CD4-positive, alpha-beta T cell (primary cell): ENCODE measurements at regions not wholly inside any gene's neighbourhood (a gene's known extent, or its start where the extent isn't known, plus 50 kb on each side); places are given as distances from the start of the nearest gene placed in this dataset.

Source experiments
- ATAC-seq: fragments of 200-7000 bp; cut with Tn5 transposase; one replicate; pipeline ENCODE4 v1.10.0; 2022; ENCODE audit warnings: mild to moderate bottlenecking; ENCODE audit not compliant: poor library complexity
- CTCF ChIA-PET: fragments of 350-600 bp; sonication (Branson Sonifier 250); formaldehyde crosslinking; loops from one replicate; lab custom pipeline; 2021; ENCODE audit warnings: antibody characterized with exemption, inconsistent platforms; lab: Charles Lee
- POLR2A ChIA-PET: fragments of 350-600 bp; sonication (Branson Sonifier 250); formaldehyde crosslinking; loops from one replicate; lab custom pipeline; 2021; ENCODE audit warnings: antibody characterized with exemption, inconsistent platforms; lab: Charles Lee
- DNase-seq, 14 experiments: peaks; one replicate each; pipeline ENCODE4 v3.0.0-alpha.2; 2013 to 2020; ENCODE audit warnings: mixed read lengths in 2 of 14
- H3K27ac ChIP-seq, 2 donors: one replicate each; pipeline versions ENCODE4 v1.5.1 to v1.7.0; 2013; ENCODE audit warnings: low read length in 2 of 2, low read depth in 1 of 2, mild to moderate bottlenecking in 1 of 2
- H3K27me3 ChIP-seq, 2 experiments: 1 replicate in 1 of 2; 2 replicates in 1 of 2; pipeline versions ENCODE4 v1.6.1 to v1.7.0; 2013; ENCODE audit warnings: low read length in 2 of 2, control low read depth in 1 of 2, mild to moderate bottlenecking in 1 of 2, moderate library complexity in 1 of 2; ENCODE audit not compliant: insufficient read depth in 2 of 2, control insufficient read depth in 1 of 2
- H3K36me3 ChIP-seq: one replicate; pipeline ENCODE4 v1.6.1; 2013; ENCODE audit warnings: low read length, control low read depth; ENCODE audit not compliant: insufficient read depth
- H3K4me1 ChIP-seq: one replicate; pipeline ENCODE4 v1.6.1; 2013; ENCODE audit warnings: low read length, control low read depth; ENCODE audit not compliant: insufficient read depth
- H3K4me3 ChIP-seq: one replicate; pipeline ENCODE4 v1.5.1; 2013; ENCODE audit warnings: mild to moderate bottlenecking, low read length, moderate library complexity
- H3K9me3 ChIP-seq, 2 experiments: 1 replicate in 1 of 2; 2 replicates in 1 of 2; pipeline versions ENCODE4 v1.6.1 to v1.7.0; 2013; ENCODE audit warnings: low read length in 2 of 2, mild to moderate bottlenecking in 2 of 2, control low read depth in 1 of 2, moderate library complexity in 1 of 2; ENCODE audit not compliant: control insufficient read depth in 1 of 2, insufficient read depth in 1 of 2
- H3K27ac Mint-ChIP-seq: one replicate; pipeline ENCODE4 v1.8.0; 2020; ENCODE audit warnings: mixed read lengths
- H3K27me3 Mint-ChIP-seq: one replicate; pipeline ENCODE4 v1.8.0; 2021; ENCODE audit warnings: mixed read lengths
- H3K36me3 Mint-ChIP-seq: one replicate; pipeline ENCODE4 v1.8.0; 2021; ENCODE audit warnings: low read depth, mixed read lengths
- H3K4me1 Mint-ChIP-seq: one replicate; pipeline ENCODE4 v1.8.0; 2021; ENCODE audit warnings: low read depth, mixed read lengths
- H3K4me3 Mint-ChIP-seq: one replicate; pipeline ENCODE4 v1.8.0; 2020; ENCODE audit warnings: mild to moderate bottlenecking, mixed read lengths
- H3K9me3 Mint-ChIP-seq: one replicate; pipeline ENCODE4 v1.8.0; 2020; ENCODE audit warnings: mixed read lengths
- intact Hi-C, 2 experiments: fragments of 100-400 bp; cut with DNase I in 1 of 2; cut with micrococcal nuclease in 1 of 2; formaldehyde crosslinking; loops; one replicate each; pipeline versions ENCODE4 v1.15.1 to v1.9.0; 2023 to 2025; cut with DNase I, micrococcal nuclease
- TF ChIP-seq, protein P1 (sequence below): fragments of 200-600 bp; IDR thresholded peaks from one replicate; pipeline ENCODE4 v1.8.0; 2022; ENCODE audit warnings: antibody characterized with exemption, mild to moderate bottlenecking

DNA sequence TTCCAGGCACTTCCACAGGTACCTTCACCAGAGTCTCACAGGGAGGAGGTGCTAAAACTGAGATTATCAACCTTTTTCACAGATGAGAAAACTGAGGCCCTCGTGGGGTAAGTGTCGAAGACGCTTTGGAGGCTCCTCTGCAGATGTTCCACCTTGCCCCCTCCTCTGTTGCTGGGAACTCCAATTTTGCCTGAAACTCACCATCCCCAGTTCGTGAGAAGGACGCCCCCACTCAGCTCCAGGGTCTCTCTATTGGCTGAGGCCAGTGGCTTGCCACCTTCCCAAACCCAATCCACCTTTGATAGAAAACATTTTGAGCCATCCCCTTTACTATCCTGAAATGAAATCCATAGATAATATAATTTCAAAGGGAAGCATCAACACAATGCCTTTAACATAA lies 109.1 kb downstream of the CYP26B1 start:
- Mint-ChIP-seq H3K27me3 (peaks cover 12% of the 10 kb centered on the region), H3K36me3 (no peaks in the 10 kb centered on the region), H3K9me3 (peaks cover 1% of the 10 kb centered on the region), H3K4me1 (no peaks in the 10 kb centered on the region), H3K4me3 (no peak overlapping the region), H3K27ac (no peak overlapping the region)
- intact Hi-C loops: no loop called here
- no peaks in the 10 kb centered on the region for H3K27me3 ChIP-seq
- no peaks in the 10 kb centered on the region for H3K4me1 ChIP-seq
- POLR2A ChIA-PET: no interaction called here
- TF ChIP-seq, protein P1, sequence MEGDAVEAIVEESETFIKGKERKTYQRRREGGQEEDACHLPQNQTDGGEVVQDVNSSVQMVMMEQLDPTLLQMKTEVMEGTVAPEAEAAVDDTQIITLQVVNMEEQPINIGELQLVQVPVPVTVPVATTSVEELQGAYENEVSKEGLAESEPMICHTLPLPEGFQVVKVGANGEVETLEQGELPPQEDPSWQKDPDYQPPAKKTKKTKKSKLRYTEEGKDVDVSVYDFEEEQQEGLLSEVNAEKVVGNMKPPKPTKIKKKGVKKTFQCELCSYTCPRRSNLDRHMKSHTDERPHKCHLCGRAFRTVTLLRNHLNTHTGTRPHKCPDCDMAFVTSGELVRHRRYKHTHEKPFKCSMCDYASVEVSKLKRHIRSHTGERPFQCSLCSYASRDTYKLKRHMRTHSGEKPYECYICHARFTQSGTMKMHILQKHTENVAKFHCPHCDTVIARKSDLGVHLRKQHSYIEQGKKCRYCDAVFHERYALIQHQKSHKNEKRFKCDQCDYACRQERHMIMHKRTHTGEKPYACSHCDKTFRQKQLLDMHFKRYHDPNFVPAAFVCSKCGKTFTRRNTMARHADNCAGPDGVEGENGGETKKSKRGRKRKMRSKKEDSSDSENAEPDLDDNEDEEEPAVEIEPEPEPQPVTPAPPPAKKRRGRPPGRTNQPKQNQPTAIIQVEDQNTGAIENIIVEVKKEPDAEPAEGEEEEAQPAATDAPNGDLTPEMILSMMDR: no peak
- no peak for DNase-seq
- no peak overlapping the region for H3K27ac ChIP-seq
- H3K9me3 ChIP-seq: peaks cover 0 to 17% of the 10 kb centered on the region in 2 experiments
- H3K4me3 ChIP-seq: no peak overlapping the region
- CTCF ChIA-PET: no interaction called here
- ATAC-seq: no peak
- no peaks in the 10 kb centered on the region for H3K36me3 ChIP-seq

DNA sequence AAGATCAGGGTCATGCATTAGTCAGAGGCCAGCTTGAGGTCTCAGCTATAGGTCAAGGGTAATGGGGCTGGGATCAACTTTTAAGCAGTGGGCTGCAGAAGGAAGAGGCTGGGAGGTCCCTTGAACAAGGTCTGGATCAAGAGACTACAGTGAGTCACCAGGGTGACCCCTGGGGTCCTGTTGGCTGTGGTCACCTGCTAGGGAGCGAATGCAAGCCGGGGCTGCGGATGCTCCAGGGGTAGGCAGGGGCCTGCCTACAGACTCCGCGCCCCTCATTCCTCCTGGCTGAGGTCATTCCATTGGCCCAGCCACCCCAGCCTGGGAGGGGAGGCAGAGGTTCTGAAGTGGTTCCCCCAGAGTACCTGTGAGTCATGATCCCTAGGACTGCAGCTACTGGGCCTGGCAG lies 110.4 kb downstream of the CYP26B1 start:
- no peak overlapping the region for H3K27ac ChIP-seq
- ChIA-PET CTCF (no interaction called here), POLR2A (no interaction called here)
- no peak for ATAC-seq
- intact Hi-C loops: no loop called here
- peaks cover 0 to 20% of the 10 kb centered on the region in 2 experiments for H3K9me3 ChIP-seq
- no peak for DNase-seq
- H3K4me3 ChIP-seq: no peak overlapping the region
- no peak overlapping the region for H3K4me3 Mint-ChIP-seq
- no peaks in the 10 kb centered on the region for H3K36me3 Mint-ChIP-seq
- no peaks in the 10 kb centered on the region for H3K9me3 Mint-ChIP-seq
- no peaks in the 10 kb centered on the region for H3K4me1 Mint-ChIP-seq
- no peaks in the 10 kb centered on the region for H3K4me1 ChIP-seq
- H3K27ac Mint-ChIP-seq: no peak overlapping the region
- TF ChIP-seq, protein P1: no peak
- H3K36me3 ChIP-seq: no peaks in the 10 kb centered on the region
- peaks cover 12% of the 10 kb centered on the region for H3K27me3 Mint-ChIP-seq
- no peaks in the 10 kb centered on the region for H3K27me3 ChIP-seq

DNA sequence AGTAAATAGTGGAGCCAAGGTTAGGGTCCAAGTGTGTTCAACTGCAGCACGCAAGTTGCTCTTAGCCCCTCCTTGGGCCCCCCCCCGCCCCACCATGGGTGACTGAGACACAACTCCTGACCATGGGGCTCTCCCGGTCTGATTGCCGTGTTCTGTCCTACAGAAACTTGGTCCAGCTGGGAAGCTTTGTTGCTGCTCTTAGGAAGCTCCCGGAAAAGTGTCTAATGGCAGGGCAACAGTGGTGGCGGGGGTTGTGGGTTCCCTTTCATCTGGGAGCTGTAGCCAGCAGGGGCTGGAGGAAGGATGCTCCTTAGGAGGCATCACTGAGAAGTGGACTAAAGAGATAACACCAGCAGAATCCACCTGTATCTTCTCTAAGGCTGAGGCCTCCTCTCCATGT lies 111.1 kb downstream of the CYP26B1 start:
- Histone ChIP-seq H3K27me3 (no peaks in the 10 kb centered on the region), H3K4me3 (no peak overlapping the region), H3K4me1 (no peaks in the 10 kb centered on the region), H3K36me3 (no peaks in the 10 kb centered on the region), H3K9me3 (peaks cover 0 to 20% of the 10 kb centered on the region in 2 experiments), H3K27ac (no peak overlapping the region)
- ATAC-seq (no peak), DNase-seq (no peak)
- intact Hi-C loops: no loop called here
- ChIA-PET POLR2A (no interaction called here), CTCF (no interaction called here)
- H3K27ac Mint-ChIP-seq: no peak overlapping the region
- H3K27me3 Mint-ChIP-seq: peaks cover 12% of the 10 kb centered on the region
- no peaks in the 10 kb centered on the region for H3K4me1 Mint-ChIP-seq
- no peaks in the 10 kb centered on the region for H3K36me3 Mint-ChIP-seq
- H3K9me3 Mint-ChIP-seq: no peaks in the 10 kb centered on the region
- H3K4me3 Mint-ChIP-seq: no peak overlapping the region
- TF ChIP-seq, protein P1: no peak
